Adrenal gland (tissue), 5 donors: ENCODE measurements at regions not wholly inside any gene's neighbourhood (a gene's known extent, or its start where the extent isn't known, plus 50 kb on each side); places are given as distances from the start of the nearest gene placed in this dataset.

Experiments used
- POLR2A ChIP-seq, 2 donors: fragments of 450-650 bp; IDR thresholded peaks; one replicate each; pipeline ENCODE4 v1.6.1; 2017; ENCODE audit warnings: antibody characterized with exemption in 2 of 2, mild to moderate bottlenecking in 2 of 2, moderate library complexity in 1 of 2
- TF ChIP-seq, protein P1 (sequence below), 6 experiments: fragments of 450-650 bp in 4 of 6; fragments of 200-600 bp in 2 of 6; sonication (generic) in 1 of 6; IDR thresholded peaks; 1 replicate in 5 of 6; 2 replicates in 1 of 6; pipeline versions ENCODE4 v1.5.1 to v1.8.0; 2016 to 2021; ENCODE audit warnings: antibody characterized with exemption in 6 of 6, mild to moderate bottlenecking in 2 of 6, moderate library complexity in 1 of 6
- donor health status: DM: no; HTN: no; CAD: no.

DNA sequence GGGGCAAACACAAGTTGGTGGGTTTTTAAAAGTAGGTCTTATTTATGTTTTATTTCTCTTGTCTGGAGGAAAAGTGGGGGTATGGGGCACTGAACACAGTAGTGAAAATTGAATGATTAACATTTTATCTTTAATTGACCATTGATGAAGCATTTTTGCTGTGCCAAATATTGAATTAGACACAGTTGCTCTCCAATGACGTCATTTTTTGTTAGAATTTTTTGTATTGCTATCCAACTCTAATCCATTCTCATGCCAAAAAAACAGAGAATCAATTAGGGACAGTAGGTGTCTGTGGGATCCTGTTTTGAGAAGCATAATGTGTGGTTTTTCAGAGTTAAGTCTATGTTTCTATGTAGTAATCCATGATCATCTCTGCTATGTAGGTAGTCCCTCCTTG, 1032.8 kb downstream of the STPG2 start:
- TF ChIP-seq, protein P1, sequence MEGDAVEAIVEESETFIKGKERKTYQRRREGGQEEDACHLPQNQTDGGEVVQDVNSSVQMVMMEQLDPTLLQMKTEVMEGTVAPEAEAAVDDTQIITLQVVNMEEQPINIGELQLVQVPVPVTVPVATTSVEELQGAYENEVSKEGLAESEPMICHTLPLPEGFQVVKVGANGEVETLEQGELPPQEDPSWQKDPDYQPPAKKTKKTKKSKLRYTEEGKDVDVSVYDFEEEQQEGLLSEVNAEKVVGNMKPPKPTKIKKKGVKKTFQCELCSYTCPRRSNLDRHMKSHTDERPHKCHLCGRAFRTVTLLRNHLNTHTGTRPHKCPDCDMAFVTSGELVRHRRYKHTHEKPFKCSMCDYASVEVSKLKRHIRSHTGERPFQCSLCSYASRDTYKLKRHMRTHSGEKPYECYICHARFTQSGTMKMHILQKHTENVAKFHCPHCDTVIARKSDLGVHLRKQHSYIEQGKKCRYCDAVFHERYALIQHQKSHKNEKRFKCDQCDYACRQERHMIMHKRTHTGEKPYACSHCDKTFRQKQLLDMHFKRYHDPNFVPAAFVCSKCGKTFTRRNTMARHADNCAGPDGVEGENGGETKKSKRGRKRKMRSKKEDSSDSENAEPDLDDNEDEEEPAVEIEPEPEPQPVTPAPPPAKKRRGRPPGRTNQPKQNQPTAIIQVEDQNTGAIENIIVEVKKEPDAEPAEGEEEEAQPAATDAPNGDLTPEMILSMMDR (IDR thresholded peaks at IDR 0.05) = no peak
- TF ChIP-seq POLR2A (IDR thresholded peaks at IDR 0.05) = no peak
